H1 (cell line): ENCODE measurements at regions not wholly inside any gene's neighbourhood (a gene's known extent, or its start where the extent isn't known, plus 50 kb on each side); places are given as distances from the start of the nearest gene placed in this dataset.

ENCODE experiments used
- BRCA1 ChIP-seq: IDR thresholded peaks from 2 replicates; pipeline ENCODE4 v1.6.1; 2012; ENCODE audit warnings: low read depth, low read length, improper control_type of control experiment
- CEBPB ChIP-seq: IDR thresholded peaks from 2 replicates; pipeline ENCODE4 v1.6.1; 2012; ENCODE audit warnings: low read depth, low read length
- YY1 ChIP-seq: IDR thresholded peaks from 2 replicates; pipeline ENCODE4 v1.6.1; 2011; ENCODE audit warnings: low read depth, mild to moderate bottlenecking, low read length
- ZNF274 ChIP-seq: IDR thresholded peaks from 2 replicates; pipeline ENCODE4 v1.7.0; 2012; ENCODE audit warnings: low read length, borderline replicate concordance; ENCODE audit errors: extremely low read depth
- TF ChIP-seq, protein P1 (sequence below): IDR thresholded peaks from 2 replicates; pipeline ENCODE4 v1.6.1; 2012; ENCODE audit warnings: low read length, inconsistent platforms

DNA sequence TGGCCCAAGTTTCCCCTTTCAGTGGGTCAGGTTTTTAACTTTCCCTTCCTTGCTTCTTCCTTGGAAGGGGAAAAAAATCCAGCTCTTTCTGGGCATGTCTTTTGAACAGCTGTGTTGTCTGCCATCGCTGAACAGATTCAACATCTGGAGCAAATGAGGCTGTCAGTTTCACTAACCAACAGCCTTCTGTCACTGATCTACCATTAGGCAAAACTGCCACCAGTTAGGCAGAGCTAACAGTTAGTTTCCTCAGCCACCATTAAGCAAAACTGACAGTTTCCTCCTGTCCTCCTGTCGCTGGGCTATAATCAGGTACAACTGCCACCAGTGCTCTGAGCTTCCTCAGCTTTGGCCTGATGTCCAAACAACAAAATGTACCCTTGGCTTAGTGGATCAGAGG is 81.9 kb downstream of the NPTX2 start (continued):
- TF ChIP-seq, protein P1, sequence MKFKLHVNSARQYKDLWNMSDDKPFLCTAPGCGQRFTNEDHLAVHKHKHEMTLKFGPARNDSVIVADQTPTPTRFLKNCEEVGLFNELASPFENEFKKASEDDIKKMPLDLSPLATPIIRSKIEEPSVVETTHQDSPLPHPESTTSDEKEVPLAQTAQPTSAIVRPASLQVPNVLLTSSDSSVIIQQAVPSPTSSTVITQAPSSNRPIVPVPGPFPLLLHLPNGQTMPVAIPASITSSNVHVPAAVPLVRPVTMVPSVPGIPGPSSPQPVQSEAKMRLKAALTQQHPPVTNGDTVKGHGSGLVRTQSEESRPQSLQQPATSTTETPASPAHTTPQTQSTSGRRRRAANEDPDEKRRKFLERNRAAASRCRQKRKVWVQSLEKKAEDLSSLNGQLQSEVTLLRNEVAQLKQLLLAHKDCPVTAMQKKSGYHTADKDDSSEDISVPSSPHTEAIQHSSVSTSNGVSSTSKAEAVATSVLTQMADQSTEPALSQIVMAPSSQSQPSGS = no peak
- TF ChIP-seq CEBPB = no peak
- TF ChIP-seq ZNF274 = no peak
- TF ChIP-seq YY1 = no peak
- no peak for TF ChIP-seq BRCA1
